GM12878 (cell line): ENCODE measurements at regions not wholly inside any gene's neighbourhood (a gene's known extent, or its start where the extent isn't known, plus 50 kb on each side); places are given as distances from the start of the nearest gene placed in this dataset.

ENCODE experiments used
- ATAC-seq: fragments of 200-7000 bp; cut with Tn5 transposase; 3 replicates; pipeline ENCODE4 v1.9.1; 2020; ENCODE audit warnings: mild to moderate bottlenecking, moderate library complexity
- BruUV-seq: library from RNA; stranded (reverse); fragments of 400-500 nt; replicated peaks from 2 replicates; lab custom pipeline; 2021; lab: Mats Ljungman, UMichigan
- CTCF ChIA-PET: fragments of 300-600 bp; sonication (Branson Sonifier 250); formaldehyde crosslinking; extraction: SDS; loops from one replicate; lab custom pipeline; 2021; ENCODE audit warnings: inconsistent platforms; lab: Yijun Ruan, JAX
- POLR2A ChIA-PET: fragments of 350-600 bp; formaldehyde crosslinking; extraction: SDS; loops from one replicate; lab custom pipeline; 2021; ENCODE audit warnings: inconsistent platforms; lab: Charles Lee
- RAD21 ChIA-PET: fragments of 300-600 bp; sonication (Branson Sonifier 250); formaldehyde crosslinking; loops from one replicate; lab custom pipeline; 2023; ENCODE audit warnings: antibody characterized with exemption; ENCODE audit not compliant: unreplicated experiment; lab: Charles Lee
- SMC1A ChIA-PET: fragments of 300-600 bp; sonication (Branson Sonifier 250); formaldehyde crosslinking; loops from one replicate; lab custom pipeline; 2023; ENCODE audit not compliant: unreplicated experiment, uncharacterized antibody; lab: Charles Lee
- DNase-seq: peaks from one replicate; pipeline ENCODE4 v3.0.0-alpha.2; 2011; ENCODE audit warnings: low read depth, low spot score
- FAIRE-seq: peaks from 3 replicates; lab custom pipeline; 2011; peaks lifted over from hg19 to GRCh38; lab: Jason Lieb, UNC
- H2AFZ ChIP-seq: 2 replicates; pipeline ENCODE4 v1.6.0; 2011; ENCODE audit warnings: low read depth, low read length, control low read depth; ENCODE audit not compliant: control insufficient read depth
- H3K27ac ChIP-seq: 2 replicates; pipeline ENCODE4 v1.5.1; 2011; ENCODE audit warnings: control low read depth; ENCODE audit not compliant: control insufficient read depth, insufficient read depth
- H3K27me3 ChIP-seq, 2 experiments: replicated peaks in 1 of 2; 2 replicates each; pipeline versions ENCODE4 v1.6.0 to v1.6.1; 2011; ENCODE audit warnings: low read length in 1 of 2; ENCODE audit not compliant: control insufficient read depth in 2 of 2, insufficient read depth in 2 of 2
- H3K36me3 ChIP-seq, 2 experiments: 2 replicates each; pipeline ENCODE4 v1.5.1; 2011; ENCODE audit warnings: low read length in 1 of 2; ENCODE audit not compliant: control insufficient read depth in 2 of 2, insufficient read depth in 2 of 2
- H3K4me1 ChIP-seq: 2 replicates; pipeline ENCODE4 v1.6.1; 2011; ENCODE audit warnings: mild to moderate bottlenecking, low read length, moderate library complexity, mixed read lengths; ENCODE audit not compliant: control insufficient read depth, insufficient read depth
- H3K4me2 ChIP-seq: 2 replicates; pipeline ENCODE4 v1.6.0; 2011; ENCODE audit warnings: control low read depth; ENCODE audit not compliant: control insufficient read depth, insufficient read depth
- H3K4me3 ChIP-seq: fragments of 200-600 bp; sonication (generic); 2 replicates; pipeline ENCODE4 v1.5.1; 2016
- H3K79me2 ChIP-seq: 2 replicates; pipeline ENCODE4 v1.6.0; 2011; ENCODE audit warnings: low read length; ENCODE audit not compliant: control insufficient read depth, insufficient read depth
- H3K9ac ChIP-seq: 2 replicates; pipeline ENCODE4 v1.8.0; 2011; ENCODE audit warnings: low read length, control low read depth, mixed read lengths; ENCODE audit not compliant: control insufficient read depth, insufficient read depth
- H3K9me3 ChIP-seq: replicated peaks from 3 replicates; pipeline ENCODE4 v1.5.1; 2011; ENCODE audit warnings: mild to moderate bottlenecking, low read length; ENCODE audit not compliant: control insufficient read depth, insufficient read depth
- H4K20me1 ChIP-seq: 2 replicates; pipeline ENCODE4 v1.6.0; 2011; ENCODE audit not compliant: control insufficient read depth, insufficient read depth
- CREB1 ChIP-seq: IDR thresholded peaks from 2 replicates; pipeline ENCODE4 v1.6.1; 2012; ENCODE audit warnings: low read depth, mild to moderate bottlenecking, inconsistent platforms
- FOS ChIP-seq: IDR thresholded peaks from 3 replicates; pipeline ENCODE4 v1.6.1; 2011; ENCODE audit warnings: borderline replicate concordance; ENCODE audit not compliant: insufficient read length; ENCODE audit errors: extremely low read depth
- FOXK2 ChIP-seq: fragments of 450-650 bp; IDR thresholded peaks from 2 replicates; pipeline ENCODE4 v1.6.1; 2017; ENCODE audit warnings: mild to moderate bottlenecking, moderate library complexity
- POLR2AphosphoS5 ChIP-seq: IDR thresholded peaks from 2 replicates; pipeline ENCODE4 v1.6.1; 2011; ENCODE audit warnings: mild to moderate bottlenecking, low read length, inconsistent platforms
- SIN3A ChIP-seq: IDR thresholded peaks from 2 replicates; pipeline ENCODE4 v1.6.1; 2012; ENCODE audit warnings: low read depth, low read length, improper control_type of control experiment
- SPI1 ChIP-seq: IDR thresholded peaks from 2 replicates; pipeline ENCODE4 v1.6.1; 2011; ENCODE audit warnings: low read depth, mild to moderate bottlenecking, low read length, moderate library complexity, borderline replicate concordance; ENCODE audit not compliant: insufficient read depth
- ZNF217 ChIP-seq: fragments of 450-650 bp; IDR thresholded peaks from 2 replicates; pipeline ENCODE4 v1.6.1; 2017; ENCODE audit warnings: antibody characterized with exemption, mild to moderate bottlenecking
- WGBS: methylation state at CpG from one replicate; pipeline ENCODE4 v1.1.6; 2016; ENCODE audit warnings: low lambda C conversion rate; ENCODE audit not compliant: insufficient replicate concordance, insufficient coverage; ENCODE audit errors: missing lambda C conversion rate; 5-methylcytosine and 5-hydroxymethylcytosine counted together
- in situ Hi-C: fragments of 300-500 bp; cut with MboI; formaldehyde crosslinking; loops from 9 replicates; pipeline ENCODE4 v1.14.3; 2018; ENCODE audit warnings: mixed read lengths
- intact Hi-C: fragments of 100-400 bp; cut with micrococcal nuclease; formaldehyde crosslinking; loops from one replicate; pipeline ENCODE4 v1.14.2; 2022; ENCODE audit not compliant: unreplicated experiment

DNA sequence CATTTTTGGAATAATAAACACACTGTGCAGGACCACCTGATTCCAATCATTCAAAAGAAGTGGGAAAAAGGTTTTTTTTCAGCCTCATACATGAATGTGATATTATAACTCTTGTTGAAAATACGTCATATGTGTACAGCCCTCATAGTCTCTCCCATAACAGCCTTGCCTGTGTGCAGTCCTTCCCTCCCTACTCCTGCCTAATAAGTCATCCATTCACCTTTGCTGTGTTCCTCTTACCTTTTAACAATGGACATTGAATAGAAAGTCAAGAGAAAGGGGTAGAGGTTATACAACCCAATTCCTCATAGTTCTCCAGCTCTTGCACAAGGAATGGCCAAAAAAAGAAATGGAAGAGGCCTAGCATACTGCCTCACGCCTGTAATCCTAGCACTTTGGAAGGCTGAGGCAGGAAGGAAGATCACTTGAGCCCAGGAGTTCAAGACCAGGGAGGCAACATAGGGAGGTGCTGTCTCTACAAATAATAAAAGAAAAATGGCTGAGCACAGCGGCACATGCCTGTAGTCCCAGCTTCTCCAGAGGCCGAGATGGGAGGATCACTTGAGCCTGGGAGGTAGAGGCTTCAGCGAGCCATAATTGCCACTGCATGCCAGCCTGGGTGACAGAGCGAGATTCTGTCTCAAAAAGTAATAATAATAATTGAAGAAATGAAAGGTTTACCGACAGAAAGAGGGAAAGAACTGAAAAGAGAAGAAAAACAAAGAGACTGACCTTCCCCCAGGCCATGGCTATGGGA lies 356.1 kb upstream of the KIF2A start (continued):
- TF ChIP-seq SIN3A (no peak), FOS (no peak), CREB1 (no peak), FOXK2 (no peak), POLR2AphosphoS5 (no peak)

DNA sequence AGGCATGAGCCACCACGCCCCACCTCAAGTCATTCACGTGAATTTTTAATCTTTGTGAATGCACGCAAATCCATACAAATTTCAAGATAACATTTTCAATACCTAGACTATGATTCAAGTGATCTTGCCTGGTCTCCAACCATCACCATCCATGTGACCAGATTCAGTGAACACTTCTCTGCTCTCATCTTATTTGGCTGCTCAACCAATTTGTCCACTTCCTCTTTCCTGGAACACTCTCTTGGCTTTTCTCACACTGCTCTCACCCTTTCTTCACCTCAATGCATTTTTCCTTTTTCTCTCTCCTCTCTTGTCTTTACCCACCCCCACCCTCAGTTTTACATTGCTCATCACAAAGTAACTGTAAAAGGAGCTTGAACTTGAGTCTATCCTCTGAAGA lies 354.7 kb upstream of the KIF2A start:
- ATAC-seq, result no peak
- no peaks in the 10 kb centered on the region for H3K79me2 ChIP-seq
- ChIA-PET CTCF (no interaction called here), SMC1A (no interaction called here), RAD21 (no interaction called here), POLR2A (interaction anchor here (0.6 kb wide), 1 partner anchor 90 kb away, joined by 4 read pairs; no protein-coding TSS in a partner anchor)
- TF ChIP-seq ZNF217 (no peak), SPI1 (peak; percentile 56; the same call in 1 of the 2 replicates)
- no peak overlapping the region for H3K9ac ChIP-seq
- H4K20me1 ChIP-seq, result no peaks in the 10 kb centered on the region
- no peaks in the 10 kb centered on the region for H3K9me3 ChIP-seq
- BruUV-seq, result no TSS peak
- H3K4me2 ChIP-seq, result no peak overlapping the region
- H3K4me3 ChIP-seq, result no peak overlapping the region
- H3K27ac ChIP-seq, result no peak overlapping the region
- intact Hi-C loops, result no loop called here
- H3K36me3 ChIP-seq, result no peaks in the 10 kb centered on the region
- no peaks in the 10 kb centered on the region; a peak in 2 of 4 replicates for H3K27me3 ChIP-seq
- no peak for FAIRE-seq
- H3K4me1 ChIP-seq, result no peaks in the 10 kb centered on the region
- no peak overlapping the region for H2AFZ ChIP-seq
- in situ Hi-C loops, result no loop called here
- DNase-seq, result no peak
- 42% methylated on average over 3 of the region's 3 CpGs for WGBS
